ENCODE measurements at regions not wholly inside any gene's neighbourhood (a gene's known extent, or its start where the extent isn't known, plus 50 kb on each side); places are given as distances from the start of the nearest gene placed in this dataset.

- Histone ChIP-seq H3K27me3 (no peaks in the 10 kb centered on the region), H3K27ac (no peak overlapping the region), H3K36me3 (no peaks in the 10 kb centered on the region), H3K4me3 (no peak overlapping the region), H3K4me1 (ENCODE audit: low read depth) (no peaks in the 10 kb centered on the region), H3K9me3 (ENCODE audit: low read depth) (no peaks in the 10 kb centered on the region)
- no peak for TF ChIP-seq CTCF (IDR thresholded peaks at IDR 0.05; ENCODE audit: low read depth, low read length)
- no peak for DNase-seq (ENCODE audit: low read depth in 1 of 2, low spot score in 1 of 2)
These were observed 1225.3 kb downstream of the SUCLG1 start for GRCh38 chr2:83233781-83234180.

DNA sequence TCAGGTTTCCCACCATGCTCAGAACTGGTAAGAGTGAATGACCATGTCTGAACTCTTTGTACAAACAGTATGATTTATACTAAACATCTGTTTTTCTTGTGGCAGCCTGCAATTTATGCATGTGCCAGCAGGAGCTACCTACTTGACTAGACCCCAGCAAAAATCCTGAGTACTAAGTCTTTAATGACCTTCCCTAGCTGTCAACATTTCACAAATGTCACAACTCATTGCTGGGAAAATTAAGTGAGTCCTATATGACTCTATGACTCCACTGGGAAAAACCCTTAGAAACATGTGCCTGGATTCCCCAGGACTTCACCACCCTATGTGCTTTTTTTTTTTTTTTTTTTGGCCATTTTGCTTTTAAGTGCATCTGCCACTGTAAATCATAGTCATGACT lies 1225.8 kb downstream of the SUCLG1 start:
- peak in 1 of 2 donors; percentile 2 for DNase-seq (ENCODE audit: low read depth in 1 of 2, low spot score in 1 of 2)

DNA sequence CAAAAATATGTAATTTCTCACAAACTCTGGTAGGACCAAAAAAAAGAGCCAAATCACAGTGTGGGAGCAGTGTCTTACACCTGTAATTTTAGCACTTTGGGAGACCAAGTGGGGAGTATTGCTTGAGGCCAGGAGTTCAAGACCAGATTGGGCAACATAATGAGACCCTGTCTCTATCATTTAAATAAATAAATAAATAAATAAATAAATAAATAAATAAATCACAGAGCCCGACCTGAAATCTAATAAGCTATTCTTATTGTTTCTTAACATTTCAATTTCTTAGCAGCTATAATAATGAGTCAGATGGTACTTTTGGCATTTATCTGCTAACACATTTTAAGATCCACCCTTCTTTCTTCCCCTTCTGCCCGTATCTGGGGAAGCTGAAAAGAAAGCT lies 1229.6 kb downstream of the SUCLG1 start:
- TF ChIP-seq CTCF (IDR thresholded peaks at IDR 0.05; ENCODE audit: low read depth, low read length): no peak
- Histone ChIP-seq H3K27me3 (no peaks in the 10 kb centered on the region), H3K4me1 (ENCODE audit: low read depth) (no peaks in the 10 kb centered on the region), H3K9me3 (ENCODE audit: low read depth) (no peaks in the 10 kb centered on the region), H3K4me3 (no peak overlapping the region), H3K36me3 (no peaks in the 10 kb centered on the region), H3K27ac (no peak overlapping the region)
- no peak for DNase-seq (ENCODE audit: low read depth in 1 of 2, low spot score in 1 of 2)

More for the DNA sequence above, 1225.8 kb downstream of the SUCLG1 start:
- Histone ChIP-seq H3K4me1 (ENCODE audit: low read depth) (no peaks in the 10 kb centered on the region), H3K9me3 (ENCODE audit: low read depth) (no peaks in the 10 kb centered on the region), H3K36me3 (no peaks in the 10 kb centered on the region), H3K4me3 (no peak overlapping the region), H3K27me3 (no peaks in the 10 kb centered on the region), H3K27ac (no peak overlapping the region)
- no peak for TF ChIP-seq CTCF (IDR thresholded peaks at IDR 0.05; ENCODE audit: low read depth, low read length)

DNA sequence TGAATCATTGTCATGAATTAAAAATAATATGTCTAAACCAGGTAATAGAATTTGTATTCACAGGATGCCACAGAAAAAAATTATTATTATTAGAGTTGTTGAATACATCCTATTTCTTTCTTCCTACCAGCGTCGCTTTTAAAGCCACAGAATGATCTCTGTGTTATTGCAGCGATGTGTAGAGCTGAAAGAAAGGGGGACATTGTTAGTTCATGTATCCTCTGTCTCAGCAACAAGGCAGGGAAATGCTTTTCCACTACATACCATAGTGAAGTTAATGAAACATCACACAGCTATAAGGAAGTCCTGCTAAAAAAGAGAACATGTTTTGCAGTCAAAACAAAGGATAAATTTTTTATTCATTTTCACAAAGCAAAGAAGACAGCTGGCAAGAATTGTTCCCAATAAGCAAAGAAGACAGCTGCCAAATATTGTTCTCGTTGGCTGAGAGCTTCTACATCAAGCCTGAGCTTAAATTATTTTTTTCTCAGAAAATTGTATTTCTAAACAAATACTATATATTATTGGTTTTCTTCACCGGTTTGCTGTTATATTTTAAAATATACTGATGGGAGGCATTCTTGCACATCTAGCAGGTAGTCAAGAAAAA lies 1234.4 kb downstream of the SUCLG1 start:
- H3K36me3 ChIP-seq: no peaks in the 10 kb centered on the region
- no peak overlapping the region for H3K4me3 ChIP-seq
- H3K9me3 ChIP-seq (ENCODE audit: low read depth): no peaks in the 10 kb centered on the region
- H3K4me1 ChIP-seq (ENCODE audit: low read depth): no peaks in the 10 kb centered on the region
- H3K27me3 ChIP-seq: no peaks in the 10 kb centered on the region
- DNase-seq (ENCODE audit: low read depth in 1 of 2, low spot score in 1 of 2): no peak
- H3K27ac ChIP-seq: no peak overlapping the region
- no peak for TF ChIP-seq CTCF (IDR thresholded peaks at IDR 0.05; ENCODE audit: low read depth, low read length)

DNA sequence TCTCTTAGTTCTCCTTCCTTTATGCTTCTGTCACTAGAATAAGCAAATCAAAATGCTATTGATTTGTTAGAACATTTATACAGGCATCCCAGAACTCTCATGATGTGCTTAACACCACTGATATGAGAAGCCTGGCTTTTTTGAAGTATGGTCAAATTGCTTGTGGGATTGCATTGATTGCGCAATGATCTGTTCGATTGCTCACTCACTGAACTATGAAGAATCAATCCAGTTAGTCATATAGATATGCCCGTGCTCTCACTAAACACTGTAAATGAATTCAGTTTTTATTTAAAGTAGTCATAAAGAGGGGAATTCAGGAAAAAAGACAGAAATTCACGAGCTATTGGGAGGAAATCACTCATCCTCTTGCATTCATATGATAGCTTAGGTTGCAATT lies 1237.8 kb downstream of the SUCLG1 start:
- TF ChIP-seq CTCF (IDR thresholded peaks at IDR 0.05; ENCODE audit: low read depth, low read length): no peak
- H3K4me3 ChIP-seq: no peak overlapping the region
- peak in 1 of 2 donors; percentile 51 for DNase-seq (ENCODE audit: low read depth in 1 of 2, low spot score in 1 of 2)

More for the DNA sequence above, 1237.8 kb downstream of the SUCLG1 start:
- Histone ChIP-seq H3K36me3 (no peaks in the 10 kb centered on the region), H3K9me3 (ENCODE audit: low read depth) (no peaks in the 10 kb centered on the region), H3K27ac (no peak overlapping the region), H3K27me3 (no peaks in the 10 kb centered on the region), H3K4me1 (ENCODE audit: low read depth) (no peaks in the 10 kb centered on the region)

Data from cardiac muscle cell (in vitro differentiated cells and primary cell).